ENCODE measurements at regions not wholly inside any gene's neighbourhood (a gene's known extent, or its start where the extent isn't known, plus 50 kb on each side); places are given as distances from the start of the nearest gene placed in this dataset.

- intact Hi-C loops (cut with micrococcal nuclease) = no loop called here
- Mint-ChIP-seq H3K4me3 (ENCODE audit: unreplicated experiment) (no peak overlapping the region), H3K9me3 (ENCODE audit: unreplicated experiment) (no peaks in the 10 kb centered on the region), H3K27me3 (ENCODE audit: insufficient read depth, unreplicated experiment) (no peaks in the 10 kb centered on the region), H3K36me3 (ENCODE audit: insufficient read depth, unreplicated experiment) (peaks cover 7% of the 10 kb centered on the region), H3K4me1 (ENCODE audit: insufficient read depth, unreplicated experiment) (no peaks in the 10 kb centered on the region), H3K27ac (ENCODE audit: low read depth, unreplicated experiment) (no peak overlapping the region)
- ChIA-PET POLR2A (interaction anchor here (1.1 kb wide), 1 partner anchor 415 kb away, joined by 3 read pairs; the partner anchor contains the start of gene JUN), CTCF (interaction anchor here (1.2 kb wide), 1 partner anchor 24 kb away, joined by 3 read pairs; no protein-coding TSS in a partner anchor)
- BruUV-seq (replicated peaks) = no TSS peak
- TF ChIP-seq, protein P1, sequence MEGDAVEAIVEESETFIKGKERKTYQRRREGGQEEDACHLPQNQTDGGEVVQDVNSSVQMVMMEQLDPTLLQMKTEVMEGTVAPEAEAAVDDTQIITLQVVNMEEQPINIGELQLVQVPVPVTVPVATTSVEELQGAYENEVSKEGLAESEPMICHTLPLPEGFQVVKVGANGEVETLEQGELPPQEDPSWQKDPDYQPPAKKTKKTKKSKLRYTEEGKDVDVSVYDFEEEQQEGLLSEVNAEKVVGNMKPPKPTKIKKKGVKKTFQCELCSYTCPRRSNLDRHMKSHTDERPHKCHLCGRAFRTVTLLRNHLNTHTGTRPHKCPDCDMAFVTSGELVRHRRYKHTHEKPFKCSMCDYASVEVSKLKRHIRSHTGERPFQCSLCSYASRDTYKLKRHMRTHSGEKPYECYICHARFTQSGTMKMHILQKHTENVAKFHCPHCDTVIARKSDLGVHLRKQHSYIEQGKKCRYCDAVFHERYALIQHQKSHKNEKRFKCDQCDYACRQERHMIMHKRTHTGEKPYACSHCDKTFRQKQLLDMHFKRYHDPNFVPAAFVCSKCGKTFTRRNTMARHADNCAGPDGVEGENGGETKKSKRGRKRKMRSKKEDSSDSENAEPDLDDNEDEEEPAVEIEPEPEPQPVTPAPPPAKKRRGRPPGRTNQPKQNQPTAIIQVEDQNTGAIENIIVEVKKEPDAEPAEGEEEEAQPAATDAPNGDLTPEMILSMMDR (IDR thresholded peaks at IDR 0.05; ENCODE audit: unreplicated experiment) = no peak
- no peak for DNase-seq (ENCODE audit: unreplicated experiment)
These were observed 97.7 kb upstream of the FGGY start for GRCh38 chr1:59199147-59199546.

DNA sequence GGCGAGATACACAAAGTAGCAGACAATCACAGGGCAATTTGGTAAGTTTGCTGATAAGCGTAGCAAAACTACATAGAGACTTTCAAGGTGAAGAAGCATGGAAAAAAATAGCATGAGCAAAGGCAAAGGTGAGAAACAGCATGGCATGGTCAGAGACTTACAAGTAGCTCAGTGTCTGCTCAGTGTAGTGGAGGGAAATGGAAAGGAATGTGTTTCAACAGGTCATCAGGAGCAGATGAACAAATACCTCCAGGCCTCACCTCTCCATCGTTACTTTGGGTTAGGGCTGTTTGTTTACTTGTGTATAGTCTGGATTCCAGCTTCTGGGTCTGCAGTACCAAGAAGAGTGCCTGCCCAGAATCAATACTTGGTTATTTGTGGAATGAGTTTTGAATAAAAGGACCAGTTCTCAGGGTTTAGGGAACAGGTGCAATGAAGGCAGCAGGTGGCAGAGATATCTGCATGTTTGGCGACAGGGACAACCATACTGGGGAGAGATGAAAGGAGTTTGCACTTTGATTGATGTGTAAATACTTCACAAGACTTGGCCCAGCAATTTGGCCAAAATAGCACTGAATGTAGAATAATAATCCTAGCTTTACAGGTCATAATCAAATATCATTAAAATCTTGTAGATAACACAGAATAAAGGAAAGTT is 97.0 kb upstream of the FGGY start:
- ChIA-PET CTCF (interaction anchor here (0.5 to 0.9 kb wide), 2 partner anchors 21 to 421 kb away, joined by 3 to 4 read pairs; no protein-coding TSS in a partner anchor), POLR2A (interaction anchor here (1.1 kb wide), 1 partner anchor 416 kb away, joined by 3 read pairs; the partner anchor contains the start of gene JUN)
- DNase-seq (ENCODE audit: unreplicated experiment) = no peak
- Mint-ChIP-seq H3K4me1 (ENCODE audit: insufficient read depth, unreplicated experiment) (no peaks in the 10 kb centered on the region), H3K4me3 (ENCODE audit: unreplicated experiment) (no peak overlapping the region), H3K36me3 (ENCODE audit: insufficient read depth, unreplicated experiment) (peaks cover 7% of the 10 kb centered on the region), H3K27me3 (ENCODE audit: insufficient read depth, unreplicated experiment) (no peaks in the 10 kb centered on the region), H3K9me3 (ENCODE audit: unreplicated experiment) (no peaks in the 10 kb centered on the region), H3K27ac (ENCODE audit: low read depth, unreplicated experiment) (no peak overlapping the region)
- intact Hi-C loops (cut with micrococcal nuclease) = no loop called here
- TF ChIP-seq, protein P1 (IDR thresholded peaks at IDR 0.05; ENCODE audit: unreplicated experiment) = no peak
- no TSS peak for BruUV-seq (replicated peaks)

DNA sequence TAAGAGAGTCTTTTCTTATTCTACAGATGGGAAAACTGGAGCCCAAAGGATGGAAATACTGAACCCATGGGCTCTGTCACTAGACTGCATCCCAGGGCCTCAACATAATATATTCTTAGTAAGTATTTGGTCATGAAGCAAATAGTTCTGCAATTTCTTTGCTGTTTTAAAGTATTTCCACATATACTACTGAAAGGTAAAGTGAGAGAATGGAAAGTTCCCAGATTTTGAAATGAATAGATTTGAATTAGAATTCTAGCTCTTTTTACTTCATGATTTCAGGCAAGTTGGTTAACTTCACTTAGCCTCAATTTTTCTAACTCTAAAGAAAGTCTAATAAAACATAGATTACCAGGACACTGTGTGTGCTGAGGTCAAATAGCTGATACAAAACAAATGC is 95.6 kb upstream of the FGGY start:
- TF ChIP-seq, protein P1 (IDR thresholded peaks at IDR 0.05; ENCODE audit: unreplicated experiment) = no peak
- ChIA-PET CTCF (interaction anchor here (0.6 kb wide), 1 partner anchor 131 kb away, joined by 5 read pairs; no protein-coding TSS in a partner anchor), POLR2A (no interaction called here)
- H3K4me3 Mint-ChIP-seq (ENCODE audit: unreplicated experiment) = no peak overlapping the region
- BruUV-seq (replicated peaks) = no TSS peak
- H3K36me3 Mint-ChIP-seq (ENCODE audit: insufficient read depth, unreplicated experiment) = no peaks in the 10 kb centered on the region
- H3K27me3 Mint-ChIP-seq (ENCODE audit: insufficient read depth, unreplicated experiment) = no peaks in the 10 kb centered on the region
- H3K4me1 Mint-ChIP-seq (ENCODE audit: insufficient read depth, unreplicated experiment) = no peaks in the 10 kb centered on the region
- intact Hi-C loops (cut with micrococcal nuclease) = no loop called here
- H3K27ac Mint-ChIP-seq (ENCODE audit: low read depth, unreplicated experiment) = no peak overlapping the region
- no peaks in the 10 kb centered on the region for H3K9me3 Mint-ChIP-seq (ENCODE audit: unreplicated experiment)
- no peak for DNase-seq (ENCODE audit: unreplicated experiment)

DNA sequence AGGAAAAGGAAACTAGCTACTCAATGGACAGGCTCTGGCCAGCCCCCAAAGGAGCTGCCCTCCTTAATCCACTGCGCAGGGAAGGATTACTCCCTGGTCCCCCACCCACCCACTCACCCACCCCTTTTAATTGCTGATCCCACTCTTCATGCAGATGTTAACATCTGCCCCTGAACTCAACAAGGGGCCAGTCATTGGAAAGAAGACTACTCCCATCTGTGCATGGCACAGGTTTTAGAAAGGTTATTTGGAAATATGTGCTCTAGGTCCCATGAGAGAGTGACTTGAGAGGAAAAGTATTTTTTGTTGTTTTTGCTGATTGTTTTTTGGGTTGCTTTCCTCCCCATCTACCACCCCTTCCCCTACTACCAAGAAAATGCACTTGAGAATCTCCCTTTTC is 94.4 kb upstream of the FGGY start:
- DNase-seq (ENCODE audit: unreplicated experiment) = no peak
- intact Hi-C loops (cut with micrococcal nuclease) = no loop called here
- no peaks in the 10 kb centered on the region for H3K36me3 Mint-ChIP-seq (ENCODE audit: insufficient read depth, unreplicated experiment)
- no peak overlapping the region for H3K4me3 Mint-ChIP-seq (ENCODE audit: unreplicated experiment)
- H3K27me3 Mint-ChIP-seq (ENCODE audit: insufficient read depth, unreplicated experiment) = no peaks in the 10 kb centered on the region
- TF ChIP-seq, protein P1 (IDR thresholded peaks at IDR 0.05; ENCODE audit: unreplicated experiment) = no peak
- BruUV-seq (replicated peaks) = no TSS peak
- CTCF ChIA-PET = no interaction called here
- no peaks in the 10 kb centered on the region for H3K4me1 Mint-ChIP-seq (ENCODE audit: insufficient read depth, unreplicated experiment)
- POLR2A ChIA-PET = no interaction called here
- no peak overlapping the region for H3K27ac Mint-ChIP-seq (ENCODE audit: low read depth, unreplicated experiment)
- no peaks in the 10 kb centered on the region for H3K9me3 Mint-ChIP-seq (ENCODE audit: unreplicated experiment)
